Nephron (organoid): ENCODE measurements at regions not wholly inside any gene's neighbourhood (a gene's known extent, or its start where the extent isn't known, plus 50 kb on each side); places are given as distances from the start of the nearest gene placed in this dataset.

Experiments
- H3K27ac Mint-ChIP-seq, 3 experiments: 2 replicates each; pipeline ENCODE4 v1.8.0; 2020; ENCODE audit warnings: mixed read lengths in 3 of 3, mild to moderate bottlenecking in 2 of 3, moderate library complexity in 1 of 3
- H3K27me3 Mint-ChIP-seq: 2 replicates; pipeline ENCODE4 v1.8.0; 2021; ENCODE audit warnings: low read depth, mild to moderate bottlenecking, moderate library complexity, mixed read lengths
- H3K36me3 Mint-ChIP-seq: 2 replicates; pipeline ENCODE4 v1.8.0; 2020; ENCODE audit warnings: low read depth, mixed read lengths
- H3K4me1 Mint-ChIP-seq: 2 replicates; pipeline ENCODE4 v1.8.0; 2020; ENCODE audit warnings: mixed read lengths
- H3K4me3 Mint-ChIP-seq, 3 experiments: 2 replicates each; pipeline ENCODE4 v1.8.0; 2020; ENCODE audit warnings: mild to moderate bottlenecking in 3 of 3, mixed read lengths in 3 of 3, moderate library complexity in 2 of 3
- H3K9me3 Mint-ChIP-seq: 2 replicates; pipeline ENCODE4 v1.8.0; 2020; ENCODE audit warnings: mixed read lengths
- CTCF ChIP-seq, 3 experiments: fragments of 200-600 bp; sonication (generic); IDR thresholded peaks; one replicate each; pipeline ENCODE4 v1.5.0; 2021; ENCODE audit warnings: antibody characterized with exemption in 3 of 3; ENCODE audit not compliant: unreplicated experiment in 3 of 3

DNA sequence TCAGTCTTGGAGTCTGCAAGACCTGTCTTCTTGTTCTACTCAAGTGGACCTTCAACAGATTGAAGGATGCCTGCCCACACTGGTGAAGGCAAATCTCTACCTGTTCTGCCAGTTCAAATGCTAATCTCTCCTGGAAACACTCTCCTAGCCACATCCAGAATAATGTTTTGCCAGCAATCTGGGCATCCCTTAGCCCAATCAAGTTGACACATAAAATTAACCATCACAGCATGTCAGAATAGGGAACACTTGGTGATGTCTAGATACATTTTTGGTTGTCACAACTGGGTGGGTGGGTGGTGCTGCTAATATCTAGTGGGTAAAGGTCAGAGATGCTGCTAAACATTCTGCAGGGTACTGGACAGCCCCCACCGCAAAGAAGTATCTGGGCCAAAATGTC, 744.9 kb upstream of the SOX9 start:
- Mint-ChIP-seq H3K4me1 (no peaks in the 10 kb centered on the region), H3K27me3 (peaks cover 12% of the 10 kb centered on the region), H3K27ac (no peak overlapping the region), H3K36me3 (no peaks in the 10 kb centered on the region), H3K9me3 (no peaks in the 10 kb centered on the region), H3K4me3 (no peak overlapping the region)
- TF ChIP-seq CTCF (IDR thresholded peaks at IDR 0.05; ENCODE audit: unreplicated experiment in 3 of 3), result no peak

DNA sequence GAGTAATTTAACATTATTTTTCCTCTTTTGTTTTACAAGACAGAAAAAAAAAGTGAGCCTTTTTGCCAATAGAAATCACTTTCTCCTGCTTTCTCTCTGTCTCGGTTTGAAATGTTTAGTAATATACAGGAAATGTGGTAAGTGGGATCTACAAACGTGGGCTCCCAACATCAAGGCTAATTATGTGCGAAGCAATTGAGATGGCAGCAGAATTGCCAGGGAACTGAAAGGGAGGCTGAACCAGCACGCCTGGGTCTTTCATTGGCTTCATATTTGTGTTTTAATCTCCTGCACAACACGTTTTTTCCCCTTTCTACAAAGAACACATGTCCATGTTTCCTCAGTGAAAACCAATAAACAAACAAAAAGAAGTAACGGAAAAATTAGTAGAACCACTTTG, 743.9 kb upstream of the SOX9 start:
- H3K9me3 Mint-ChIP-seq, result no peaks in the 10 kb centered on the region
- TF ChIP-seq CTCF (IDR thresholded peaks at IDR 0.05; ENCODE audit: unreplicated experiment in 3 of 3), result no peak
- H3K36me3 Mint-ChIP-seq, result no peaks in the 10 kb centered on the region
- H3K27me3 Mint-ChIP-seq, result peaks cover 16% of the 10 kb centered on the region
- no peak overlapping the region for H3K27ac Mint-ChIP-seq
- no peak overlapping the region for H3K4me3 Mint-ChIP-seq
- H3K4me1 Mint-ChIP-seq, result no peaks in the 10 kb centered on the region

DNA sequence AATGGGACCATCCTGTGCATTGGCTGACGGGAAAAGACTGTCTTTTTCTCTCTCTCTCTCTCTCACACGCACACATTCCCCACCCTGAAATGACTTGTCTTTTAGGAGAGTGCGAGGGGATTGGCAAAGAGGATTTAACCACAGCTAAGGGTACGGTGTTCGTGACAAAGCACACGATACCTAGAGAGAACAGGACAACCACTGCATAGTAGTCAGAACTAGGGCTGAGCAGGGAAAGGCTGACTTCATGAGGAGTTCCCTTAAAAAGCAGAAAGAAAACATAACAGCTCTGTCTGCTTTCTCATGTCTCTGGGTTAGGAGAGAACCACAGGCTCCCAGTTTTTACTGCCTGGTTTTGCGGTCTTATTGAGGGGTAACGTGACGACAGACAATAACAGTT, 742.8 kb upstream of the SOX9 start:
- Mint-ChIP-seq H3K9me3 (no peaks in the 10 kb centered on the region), H3K4me3 (no peak overlapping the region), H3K4me1 (no peaks in the 10 kb centered on the region), H3K27me3 (peaks cover 16% of the 10 kb centered on the region), H3K27ac (no peak overlapping the region), H3K36me3 (no peaks in the 10 kb centered on the region)
- no peak for TF ChIP-seq CTCF (IDR thresholded peaks at IDR 0.05; ENCODE audit: unreplicated experiment in 3 of 3)

DNA sequence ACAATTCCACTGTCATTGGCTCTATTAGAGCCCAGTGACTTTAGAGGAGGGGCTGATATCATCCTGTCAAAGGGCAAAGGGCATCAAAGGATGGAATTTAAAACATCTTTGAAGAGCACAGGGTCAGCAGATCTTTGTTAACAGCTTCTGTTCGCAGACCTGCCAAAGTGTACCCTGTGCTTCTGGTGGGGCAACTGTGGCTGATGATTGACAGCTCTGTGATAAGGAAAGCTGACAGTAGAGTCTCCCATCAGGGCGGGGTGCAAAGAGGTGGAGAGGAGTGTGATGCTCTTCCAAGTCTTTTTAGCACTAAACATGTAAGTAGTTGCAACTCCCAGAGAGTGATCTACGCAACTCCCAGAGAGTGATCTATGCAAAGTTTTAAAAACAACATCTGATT, 742.1 kb upstream of the SOX9 start:
- TF ChIP-seq CTCF (IDR thresholded peaks at IDR 0.05; ENCODE audit: unreplicated experiment in 3 of 3), result no peak
- H3K4me1 Mint-ChIP-seq, result no peaks in the 10 kb centered on the region
- no peaks in the 10 kb centered on the region for H3K9me3 Mint-ChIP-seq
- H3K4me3 Mint-ChIP-seq, result no peak overlapping the region
- peaks cover 16% of the 10 kb centered on the region for H3K27me3 Mint-ChIP-seq
- no peak overlapping the region for H3K27ac Mint-ChIP-seq
- H3K36me3 Mint-ChIP-seq, result no peaks in the 10 kb centered on the region

GRCh38 chr17:71379512-71379911, 741.3 kb upstream of the SOX9 start:
- no peak overlapping the region for H3K27ac Mint-ChIP-seq
- no peak overlapping the region for H3K4me3 Mint-ChIP-seq
- no peaks in the 10 kb centered on the region for H3K36me3 Mint-ChIP-seq
- no peaks in the 10 kb centered on the region for H3K9me3 Mint-ChIP-seq
- peaks cover 3% of the 10 kb centered on the region for H3K4me1 Mint-ChIP-seq
- no peak for TF ChIP-seq CTCF (IDR thresholded peaks at IDR 0.05; ENCODE audit: unreplicated experiment in 3 of 3)
- peaks cover 16% of the 10 kb centered on the region for H3K27me3 Mint-ChIP-seq

DNA sequence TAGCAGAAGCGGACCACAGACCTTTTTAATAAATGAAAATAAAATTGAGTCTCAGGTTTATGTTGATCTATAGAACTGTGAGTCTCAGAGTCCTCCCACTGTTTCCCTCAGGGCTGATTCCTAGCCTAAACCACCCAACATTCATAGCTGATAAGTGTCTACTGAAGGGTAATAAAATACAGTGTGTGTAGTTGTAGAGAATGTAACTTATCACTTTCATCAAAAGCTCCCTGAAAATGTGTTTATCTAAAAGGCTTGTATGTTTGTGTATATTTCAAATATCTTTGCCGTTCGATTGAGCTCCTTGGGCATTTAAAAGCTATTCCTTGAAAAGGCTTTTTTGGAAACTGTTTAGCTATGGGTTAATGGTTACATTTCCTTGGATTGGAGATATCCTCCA, 740.3 kb upstream of the SOX9 start:
- Mint-ChIP-seq H3K4me1 (peaks cover 5% of the 10 kb centered on the region), H3K9me3 (no peaks in the 10 kb centered on the region), H3K36me3 (no peaks in the 10 kb centered on the region), H3K4me3 (no peak overlapping the region), H3K27ac (no peak overlapping the region), H3K27me3 (peaks cover 16% of the 10 kb centered on the region)
- TF ChIP-seq CTCF (IDR thresholded peaks at IDR 0.05; ENCODE audit: unreplicated experiment in 3 of 3), result no peak
